Astrocyte of the spinal cord (primary cell): ENCODE measurements at regions not wholly inside any gene's neighbourhood (a gene's known extent, or its start where the extent isn't known, plus 50 kb on each side); places are given as distances from the start of the nearest gene placed in this dataset.

Experiments
- DNase-seq: peaks from one replicate; pipeline ENCODE4 v3.0.0; 2011; ENCODE audit warnings: low read depth, low spot score
- H3K4me3 ChIP-seq: 2 replicates; pipeline ENCODE4 v1.5.1; 2011; ENCODE audit warnings: low read depth, mild to moderate bottlenecking, low read length, moderate library complexity
- in situ Hi-C: cut with HindIII; loops from 2 replicates; pipeline ENCODE4 v1.10.0; 2017; ENCODE audit warnings: low sequenced_read_pairs
- TF ChIP-seq, protein P1 (sequence below): IDR thresholded peaks from 2 replicates; pipeline ENCODE4 v1.5.1; 2012; ENCODE audit warnings: low read depth, mild to moderate bottlenecking, low read length, inconsistent platforms

DNA sequence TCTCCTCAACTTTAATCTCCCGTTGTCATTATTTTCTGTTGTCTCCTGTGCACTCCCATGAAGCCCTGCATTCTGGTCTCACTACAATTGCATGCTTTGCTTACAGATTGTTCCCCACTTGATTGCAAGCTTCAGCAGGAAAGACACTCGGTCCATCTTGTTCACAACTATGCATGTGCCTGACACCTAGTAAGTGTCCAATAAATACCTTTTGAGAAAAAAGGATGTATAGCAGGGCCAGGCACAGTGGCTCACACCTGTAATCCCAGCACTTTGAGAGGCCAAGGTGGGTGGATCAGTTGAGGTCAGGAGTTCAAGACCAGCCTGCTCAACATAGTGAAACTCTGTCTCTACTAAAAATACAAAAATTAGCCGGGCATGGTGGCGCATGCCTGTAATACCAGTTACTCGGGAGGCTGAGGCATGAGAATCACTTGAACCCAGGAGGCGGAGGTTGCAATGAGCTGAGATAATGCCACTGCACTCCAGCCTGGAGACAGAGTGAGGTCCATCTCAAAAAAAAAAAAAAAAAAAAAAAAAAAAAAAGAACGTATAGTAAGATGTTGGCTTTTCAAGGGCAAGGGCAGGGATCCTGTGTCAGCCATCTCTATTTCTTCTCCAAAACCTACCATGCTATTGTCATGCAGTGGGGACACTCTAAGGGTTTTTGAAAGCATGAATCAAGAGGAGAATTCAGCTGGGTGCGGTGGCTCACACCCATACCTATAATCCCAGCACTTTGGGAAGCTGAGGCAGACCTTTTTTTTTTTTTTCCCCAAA lies 338.3 kb downstream of the MYCN start:
- in situ Hi-C loops: no loop called here
- no peak for DNase-seq
- H3K4me3 ChIP-seq: no peak overlapping the region
- TF ChIP-seq, protein P1, sequence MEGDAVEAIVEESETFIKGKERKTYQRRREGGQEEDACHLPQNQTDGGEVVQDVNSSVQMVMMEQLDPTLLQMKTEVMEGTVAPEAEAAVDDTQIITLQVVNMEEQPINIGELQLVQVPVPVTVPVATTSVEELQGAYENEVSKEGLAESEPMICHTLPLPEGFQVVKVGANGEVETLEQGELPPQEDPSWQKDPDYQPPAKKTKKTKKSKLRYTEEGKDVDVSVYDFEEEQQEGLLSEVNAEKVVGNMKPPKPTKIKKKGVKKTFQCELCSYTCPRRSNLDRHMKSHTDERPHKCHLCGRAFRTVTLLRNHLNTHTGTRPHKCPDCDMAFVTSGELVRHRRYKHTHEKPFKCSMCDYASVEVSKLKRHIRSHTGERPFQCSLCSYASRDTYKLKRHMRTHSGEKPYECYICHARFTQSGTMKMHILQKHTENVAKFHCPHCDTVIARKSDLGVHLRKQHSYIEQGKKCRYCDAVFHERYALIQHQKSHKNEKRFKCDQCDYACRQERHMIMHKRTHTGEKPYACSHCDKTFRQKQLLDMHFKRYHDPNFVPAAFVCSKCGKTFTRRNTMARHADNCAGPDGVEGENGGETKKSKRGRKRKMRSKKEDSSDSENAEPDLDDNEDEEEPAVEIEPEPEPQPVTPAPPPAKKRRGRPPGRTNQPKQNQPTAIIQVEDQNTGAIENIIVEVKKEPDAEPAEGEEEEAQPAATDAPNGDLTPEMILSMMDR: no peak

DNA sequence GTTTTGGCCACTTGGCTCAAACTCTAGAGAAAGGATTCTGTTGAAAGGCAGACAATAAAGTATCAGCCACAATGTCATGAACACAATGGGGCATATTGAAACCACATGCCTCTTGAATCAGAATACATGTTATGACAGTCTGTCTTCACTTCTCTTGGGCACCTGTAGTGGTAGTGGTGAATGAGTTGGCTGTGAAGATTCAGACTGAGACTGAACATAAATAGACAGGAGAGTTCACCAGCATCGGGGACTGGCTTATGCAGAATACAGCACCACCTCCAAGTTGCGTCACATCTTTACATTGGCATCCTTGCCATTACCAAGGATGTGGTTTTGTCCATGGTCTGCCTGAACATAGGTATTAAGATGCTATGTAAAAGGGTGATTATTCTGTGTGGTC lies 336.8 kb downstream of the MYCN start:
- H3K4me3 ChIP-seq: no peak overlapping the region
- TF ChIP-seq, protein P1: no peak
- no peak for DNase-seq
- in situ Hi-C loops: no loop called here

DNA sequence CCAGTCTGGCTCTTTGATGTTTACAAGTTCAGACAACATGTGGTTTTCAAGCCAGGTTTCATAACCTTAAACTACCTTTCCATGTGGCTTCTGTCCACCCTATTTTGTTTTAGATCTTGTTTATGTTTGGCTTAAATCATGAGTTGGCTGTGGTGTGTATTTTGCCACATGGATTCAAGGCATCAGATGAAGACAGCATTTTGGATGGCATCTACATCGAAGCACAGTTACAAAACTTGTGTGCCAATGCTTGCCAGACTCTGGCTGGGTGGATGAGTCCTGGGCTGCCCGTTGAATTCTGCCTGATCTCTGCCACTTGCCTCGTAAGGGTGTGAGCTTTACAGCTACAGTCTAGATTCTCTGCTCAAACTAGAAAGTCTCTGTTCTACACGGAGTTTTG lies 335.3 kb downstream of the MYCN start:
- TF ChIP-seq, protein P1: no peak
- DNase-seq: no peak
- no peak overlapping the region for H3K4me3 ChIP-seq
- in situ Hi-C loops: no loop called here

DNA sequence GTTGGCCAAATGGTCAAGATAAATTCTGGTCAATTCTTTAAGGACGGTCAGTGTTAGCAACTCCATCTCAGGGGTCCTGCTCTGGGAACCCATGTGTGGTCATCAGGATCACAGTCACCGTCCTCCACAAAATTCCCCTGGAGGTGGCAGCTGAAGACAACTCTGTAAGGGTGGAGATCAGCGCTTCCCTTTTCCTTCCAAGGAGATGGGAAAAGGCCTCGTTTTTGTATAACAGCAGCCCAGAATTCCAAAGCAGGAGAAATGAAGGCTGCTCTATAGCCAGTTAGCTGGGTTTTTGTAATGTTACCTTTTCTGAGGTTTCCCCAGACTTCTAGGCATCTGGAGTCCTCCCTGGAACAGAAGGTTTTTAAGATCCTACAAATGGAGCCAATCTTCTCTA lies 334.8 kb downstream of the MYCN start:
- in situ Hi-C loops: no loop called here
- no peak for DNase-seq
- no peak overlapping the region for H3K4me3 ChIP-seq
- TF ChIP-seq, protein P1: no peak

DNA sequence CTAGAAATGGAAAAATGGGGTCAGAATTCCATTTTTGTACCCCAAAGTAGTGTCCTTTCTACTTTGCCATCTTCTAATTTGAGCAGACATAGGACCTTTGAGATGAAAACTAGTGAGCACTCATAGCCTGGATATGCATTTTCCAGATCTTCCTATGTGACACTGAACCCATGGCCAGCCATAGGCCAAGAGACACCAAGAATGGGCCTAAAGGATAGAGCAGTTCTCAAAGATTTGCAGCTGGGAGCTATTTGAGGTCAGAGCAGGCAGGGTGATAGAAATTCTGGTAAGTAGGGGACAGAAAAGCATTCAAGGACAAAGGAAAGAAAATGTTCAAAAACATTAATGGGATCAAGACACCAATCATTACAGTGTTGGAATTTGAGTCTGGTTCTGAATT lies 332.8 kb downstream of the MYCN start:
- DNase-seq: no peak
- TF ChIP-seq, protein P1: no peak
- no peak overlapping the region for H3K4me3 ChIP-seq
- in situ Hi-C loops: no loop called here

DNA sequence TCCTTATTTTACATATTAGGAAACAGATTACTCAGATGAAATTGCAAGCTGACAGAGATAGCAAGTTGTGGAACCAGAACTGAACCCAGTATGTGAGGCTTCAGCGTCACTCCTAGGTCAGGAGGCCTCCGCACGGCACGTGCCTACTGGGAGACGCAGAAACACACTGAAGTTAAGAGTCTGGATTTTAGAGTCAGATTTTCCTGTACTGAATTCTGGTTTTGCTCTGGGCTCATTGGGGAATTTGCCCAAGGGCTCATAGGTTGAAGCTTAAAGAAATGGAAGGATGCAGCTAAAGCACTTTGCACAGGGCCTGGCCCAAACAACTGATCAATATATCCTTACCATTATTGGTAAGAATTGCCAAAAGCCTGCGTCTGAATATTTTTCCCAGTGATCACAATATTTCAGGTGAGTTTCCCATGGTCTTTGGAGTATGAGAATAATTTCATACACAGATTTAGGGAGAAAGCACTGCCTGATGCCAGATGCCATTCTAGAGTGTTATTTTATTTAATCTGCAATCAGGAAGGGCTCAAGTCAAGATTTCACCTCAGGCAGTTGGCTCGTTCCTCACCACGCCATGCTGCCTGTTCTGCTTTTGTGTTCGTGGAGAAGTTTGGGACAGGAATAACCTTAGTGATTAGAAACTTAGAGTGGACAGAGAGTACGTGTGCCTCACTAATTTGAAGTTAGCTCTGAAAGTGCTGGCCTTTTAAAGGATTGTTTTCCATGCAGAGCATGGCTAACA lies 331.9 kb downstream of the MYCN start:
- DNase-seq: no peak
- TF ChIP-seq, protein P1: no peak
- no peak overlapping the region for H3K4me3 ChIP-seq
- in situ Hi-C loops: no loop called here
